IPS-NIHi11 (cell line): ENCODE measurements at regions not wholly inside any gene's neighbourhood (a gene's known extent, or its start where the extent isn't known, plus 50 kb on each side); places are given as distances from the start of the nearest gene placed in this dataset.
"Not testable (repeated sequence)": the region's sequence is repeated elsewhere in the genome, so short reads cannot be mapped to it uniquely, and the experiment has no call there.

ENCODE experiments used
- DNase-seq: peaks from one replicate; pipeline ENCODE4 v3.0.0; 2012; ENCODE audit warnings: mixed read lengths, low spot score

DNA sequence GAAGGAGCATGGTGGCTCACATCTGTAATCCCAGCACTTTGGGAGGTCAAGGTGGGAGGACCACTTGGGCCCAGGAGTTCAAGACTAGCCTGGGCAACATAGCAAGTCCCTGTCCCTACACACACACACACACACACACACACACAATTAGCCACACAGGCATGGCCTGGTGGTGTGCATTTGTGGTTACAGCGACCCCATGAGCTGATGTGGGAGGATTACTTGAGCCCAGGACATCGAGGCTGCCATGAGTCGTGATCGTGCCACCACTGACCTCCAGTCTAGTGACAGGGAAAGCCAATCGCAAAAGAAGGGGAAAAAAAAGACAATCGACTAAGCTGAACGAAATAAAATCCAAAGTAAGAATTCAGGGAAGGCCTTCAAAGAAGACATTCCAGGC, 67.9 kb downstream of the TBX3 start:
- no peak for DNase-seq

DNA sequence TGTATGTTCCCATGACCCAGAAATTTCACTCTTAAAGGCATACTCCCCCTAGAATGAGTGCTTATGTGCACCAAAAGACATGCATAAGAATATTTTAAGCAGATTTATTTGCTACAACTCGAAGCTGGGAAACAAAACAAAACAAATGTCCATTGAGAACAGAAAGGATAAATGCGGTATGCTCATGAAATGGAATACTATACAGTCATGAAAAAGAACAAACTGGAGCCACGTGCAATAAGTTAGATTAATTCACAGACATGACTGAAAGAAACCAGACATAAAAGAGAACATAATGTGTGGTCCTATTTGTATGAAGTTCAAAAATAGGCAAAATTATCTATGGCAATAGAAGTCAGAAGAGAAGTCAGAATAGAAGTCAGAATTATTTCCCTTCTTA, 69.9 kb downstream of the TBX3 start:
- no peak for DNase-seq

DNA sequence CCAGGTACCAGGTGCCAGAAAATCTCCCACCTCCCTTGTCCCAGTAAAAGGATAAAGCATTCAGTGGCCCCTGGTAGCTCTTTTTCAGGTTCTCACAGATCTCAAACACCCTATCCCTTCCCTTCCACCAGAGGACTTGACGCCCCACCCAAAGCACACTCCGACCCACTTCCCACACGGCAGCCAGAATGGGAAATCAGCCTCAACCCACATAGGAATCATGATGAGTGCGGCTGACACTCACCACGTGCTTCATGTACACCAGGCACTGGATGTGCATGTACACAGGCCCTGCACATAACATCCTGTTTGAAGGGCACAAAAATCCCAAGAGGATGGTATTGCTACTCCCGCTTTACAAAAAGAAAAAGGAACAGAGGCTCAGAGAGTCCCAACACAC, 71.9 kb downstream of the TBX3 start:
- no peak for DNase-seq

DNA sequence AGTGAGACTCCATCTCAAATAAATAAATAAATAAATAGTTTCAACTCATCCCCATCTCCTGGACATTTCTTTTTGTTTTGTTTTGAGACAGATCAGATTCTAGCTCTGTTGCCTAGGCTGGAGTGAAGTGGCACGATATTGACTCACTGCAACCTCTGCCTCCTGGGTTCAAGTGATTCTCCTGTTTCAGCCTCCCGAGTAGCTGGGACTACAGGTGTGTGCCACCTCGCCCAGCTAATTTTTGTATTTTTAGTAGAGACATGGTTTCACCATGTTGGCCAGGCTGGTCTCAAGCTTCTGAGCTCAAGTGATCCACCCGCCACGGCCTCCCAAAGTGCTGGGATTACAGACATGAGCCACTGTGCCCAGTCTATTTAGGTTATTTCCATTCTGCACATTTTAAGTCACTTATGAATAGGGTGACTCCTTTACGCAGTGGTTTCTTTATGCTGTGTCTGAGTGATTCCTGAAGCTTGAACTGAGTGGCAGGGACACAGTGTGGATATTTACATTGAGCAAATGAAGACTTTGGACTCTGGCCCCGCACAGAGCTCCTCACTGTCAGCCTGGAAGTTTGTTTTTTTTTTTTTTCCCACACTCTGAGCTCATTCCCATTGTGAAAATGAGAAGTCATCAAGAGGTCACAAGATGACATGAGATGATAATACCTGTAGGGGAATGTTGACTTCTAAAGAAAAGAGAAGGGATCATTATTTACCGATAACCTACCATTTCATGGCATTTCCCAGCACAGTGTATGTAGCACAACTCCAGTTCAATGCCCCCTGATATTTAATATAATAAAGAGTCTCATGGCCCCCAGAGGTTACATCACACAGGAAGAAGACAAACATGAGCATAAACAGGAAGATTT, 72.6 kb downstream of the TBX3 start:
- DNase-seq, result no peak

DNA sequence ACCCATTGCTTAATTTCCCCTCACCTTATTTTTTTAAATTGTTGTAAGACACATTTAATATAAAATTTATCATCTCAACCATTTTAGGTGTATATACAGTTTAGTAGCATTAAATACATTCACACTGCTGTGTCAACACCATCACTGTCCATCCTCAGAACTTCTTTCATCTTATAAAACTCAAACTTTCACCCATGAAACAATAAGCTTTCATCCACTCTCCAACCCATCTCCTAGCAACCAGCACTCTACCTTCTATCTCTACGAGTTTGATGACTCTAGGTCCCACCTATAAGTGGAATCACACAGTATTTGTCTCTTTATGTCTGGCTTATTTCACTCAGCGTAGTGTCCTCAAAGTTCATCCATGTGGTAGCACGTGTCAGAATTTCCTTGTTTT, 75.5 kb downstream of the TBX3 start:
- no peak for DNase-seq

DNA sequence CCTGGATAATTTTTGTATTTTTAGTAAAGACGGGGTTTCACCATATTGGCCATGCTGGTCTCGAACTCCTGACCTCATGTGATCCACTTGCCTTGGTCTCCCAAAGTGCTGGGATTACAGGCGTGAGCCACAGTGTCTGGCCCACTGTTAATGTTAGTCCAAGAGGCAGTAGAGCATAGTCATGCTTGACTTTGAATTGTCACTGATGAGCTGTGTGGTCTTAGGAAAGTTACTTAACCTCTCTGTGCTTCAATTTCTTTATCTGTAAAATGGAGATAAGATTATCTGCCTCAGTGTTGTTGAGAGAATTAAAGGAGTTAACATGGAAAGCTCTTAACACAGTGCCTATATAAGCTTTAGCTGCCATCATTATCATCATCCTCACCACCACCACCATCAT, 78.1 kb downstream of the TBX3 start:
- DNase-seq, result no peak

DNA sequence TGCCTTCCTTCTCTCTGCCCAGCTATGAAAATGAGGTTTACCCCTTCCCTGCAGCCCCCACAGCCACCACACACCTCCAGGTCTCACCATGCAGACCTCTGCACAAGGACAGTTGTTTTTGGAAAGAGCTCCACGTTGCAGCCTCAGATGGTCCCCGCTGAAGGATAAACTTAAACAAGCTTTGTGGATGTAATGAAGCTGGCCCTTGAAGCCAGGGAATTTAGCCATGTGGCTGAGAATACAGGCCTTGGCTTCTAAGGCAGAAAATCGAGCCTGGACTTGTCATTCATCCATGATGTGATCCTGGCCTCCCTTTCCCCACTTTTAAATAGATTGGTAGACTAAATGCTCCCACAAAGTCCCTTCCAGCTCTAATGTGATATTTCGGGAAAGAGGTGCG, 79.4 kb downstream of the TBX3 start:
- no peak for DNase-seq

DNA sequence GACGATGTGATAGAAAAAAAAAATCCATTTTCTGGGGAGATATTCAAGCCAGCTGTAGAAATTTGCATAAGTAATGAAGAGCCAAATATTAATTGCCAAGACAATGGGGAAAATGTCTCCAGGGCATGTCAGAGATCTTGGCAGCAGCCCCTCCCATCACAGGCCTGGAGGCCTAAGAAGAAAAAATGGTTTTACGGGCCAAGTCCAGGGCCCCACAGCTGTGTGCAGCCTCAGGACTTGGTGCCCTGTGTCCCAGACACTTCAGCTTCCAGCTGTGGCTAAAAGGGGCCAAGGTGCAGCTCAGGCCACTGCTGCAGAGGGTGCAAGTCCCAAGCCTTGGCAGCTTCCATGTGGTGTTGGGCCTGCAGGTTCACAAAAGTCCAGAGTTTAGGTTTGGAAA, 83.4 kb downstream of the TBX3 start:
- DNase-seq, result not testable (repeated sequence)

DNA sequence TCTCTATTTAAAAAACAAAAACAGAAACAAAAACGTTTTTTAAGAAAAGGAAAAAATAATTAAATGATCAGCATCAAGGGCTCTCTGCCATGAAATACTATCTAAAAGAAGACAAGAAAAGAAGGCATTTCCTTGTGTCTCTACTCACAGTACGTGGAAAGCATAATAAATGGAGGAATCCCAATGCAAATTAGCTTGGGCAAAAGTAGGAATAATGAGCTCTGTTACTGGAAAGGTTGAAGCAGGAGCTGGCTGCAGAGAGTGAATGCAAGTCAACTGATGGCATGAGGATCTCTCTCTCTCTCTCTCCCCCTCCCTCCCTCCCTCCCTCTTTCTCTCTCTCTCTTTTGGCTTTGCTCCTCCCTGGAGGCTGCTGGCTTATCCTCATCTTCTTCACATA, 85.9 kb downstream of the TBX3 start:
- no peak for DNase-seq

DNA sequence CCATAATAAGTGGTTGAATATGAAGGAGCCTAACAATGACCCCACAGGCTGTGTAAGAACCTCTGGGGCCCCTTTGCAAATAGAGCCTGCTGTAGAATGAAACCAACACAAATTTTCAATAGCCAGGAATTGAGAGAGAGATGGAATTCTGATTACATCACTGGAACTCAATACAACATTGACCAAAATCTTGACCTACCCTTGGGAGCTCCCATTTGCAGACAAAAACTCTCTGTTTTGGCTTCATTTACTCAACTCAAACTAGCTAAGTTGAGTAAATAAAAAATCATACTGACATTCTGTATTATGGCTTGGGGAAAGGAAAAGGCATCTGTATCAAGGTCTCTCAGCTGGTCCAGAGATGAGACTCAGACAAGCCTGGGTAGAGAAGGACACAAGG, 91.0 kb downstream of the TBX3 start:
- no peak for DNase-seq

DNA sequence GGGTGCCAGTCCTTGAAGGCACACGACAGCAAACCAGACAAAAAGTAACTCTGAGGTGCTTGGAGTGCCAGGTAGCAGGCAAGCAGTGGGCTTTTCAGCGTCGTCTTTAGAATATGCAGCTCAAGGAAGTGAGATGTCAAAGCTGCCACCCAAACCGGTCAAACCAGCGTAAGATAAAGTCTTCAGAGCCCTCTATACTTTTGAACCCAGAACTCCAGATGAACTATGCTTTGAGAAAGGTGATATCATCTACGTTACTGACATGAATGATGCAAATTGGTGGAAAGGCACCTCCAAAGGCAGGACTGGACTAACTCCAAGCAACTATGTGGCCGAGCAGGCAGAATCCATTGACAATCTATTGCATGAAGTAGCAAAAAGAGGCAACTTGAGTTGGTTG, 95.9 kb downstream of the TBX3 start:
- no peak for DNase-seq

DNA sequence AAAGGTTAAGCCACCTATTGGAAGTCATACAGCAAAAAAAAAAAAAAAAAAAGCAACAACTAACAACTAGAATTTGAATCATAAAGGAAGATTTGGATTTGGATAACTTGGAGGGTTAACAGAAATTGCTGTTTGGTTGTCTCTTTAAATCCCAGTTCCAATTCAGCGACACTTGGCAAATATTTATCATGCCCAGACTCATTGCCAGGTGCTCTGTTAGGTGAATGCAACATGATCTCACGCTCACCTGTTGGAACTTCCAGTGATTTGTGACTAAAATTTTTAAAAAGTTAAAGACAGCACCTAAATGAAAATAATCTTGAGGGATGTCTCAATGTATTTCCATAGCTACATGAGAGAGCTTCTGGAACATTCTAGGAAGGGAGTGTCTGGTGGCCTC, 103.7 kb downstream of the TBX3 start:
- no peak for DNase-seq

DNA sequence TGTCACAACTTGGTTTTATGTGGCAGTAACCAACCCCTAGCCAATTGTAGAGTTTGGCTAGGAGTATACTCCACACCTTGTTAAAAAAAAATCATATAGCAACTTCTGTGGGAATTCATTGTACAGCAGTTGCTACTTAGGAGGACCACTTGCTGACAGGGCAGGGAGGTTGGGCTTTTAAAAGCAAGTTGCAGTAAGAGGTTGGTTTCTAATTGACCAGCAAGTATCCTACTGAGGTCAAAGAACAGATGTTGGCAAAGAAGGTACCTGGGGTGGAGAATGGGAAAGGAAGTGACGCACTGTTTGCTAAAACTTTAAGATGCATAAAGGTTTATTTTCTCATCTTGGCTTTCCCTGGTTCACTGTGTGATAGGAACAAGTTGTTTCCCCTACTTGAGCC, 104.6 kb downstream of the TBX3 start:
- no peak for DNase-seq

DNA sequence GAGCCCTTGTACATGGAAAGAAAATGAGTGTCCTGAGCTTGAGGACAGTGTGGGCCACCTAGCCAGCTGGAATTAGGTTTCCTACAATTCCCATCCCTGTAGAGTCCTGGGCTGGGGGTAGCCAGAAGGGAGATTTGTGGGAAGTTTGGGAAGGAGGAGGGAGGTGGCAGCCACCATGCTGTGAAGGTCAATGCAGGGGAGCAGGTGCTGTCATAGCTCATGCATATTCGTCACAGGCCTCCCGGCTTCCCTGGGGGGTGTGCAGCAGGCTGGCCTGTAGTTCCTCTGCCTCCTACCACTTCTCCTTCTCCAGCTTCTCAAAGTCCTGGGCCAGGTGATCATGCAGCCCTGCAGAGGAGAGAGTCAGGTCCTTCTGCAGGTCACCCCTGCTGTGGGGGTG, 121.3 kb downstream of the TBX3 start:
- peak; percentile 24 for DNase-seq

DNA sequence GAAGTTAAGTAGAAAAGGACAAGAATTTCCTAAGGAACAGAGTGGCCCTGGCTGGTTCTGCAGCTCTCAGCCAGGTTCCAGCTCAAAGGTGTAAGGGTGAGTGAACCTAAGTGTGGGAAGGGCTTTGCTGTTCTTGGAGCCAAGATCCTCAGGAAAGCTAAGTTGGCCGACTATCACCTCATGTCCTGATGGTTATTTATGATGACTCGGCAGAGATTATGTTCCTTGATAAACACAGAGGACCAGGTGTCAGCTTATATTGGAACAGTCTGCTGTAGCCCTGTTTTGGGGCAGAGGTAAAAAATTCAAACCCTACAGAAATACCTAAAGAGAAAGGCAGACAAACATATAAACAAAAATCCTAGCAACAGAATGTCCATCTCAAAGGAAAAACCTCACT, 128.5 kb downstream of the TBX3 start:
- no peak for DNase-seq

DNA sequence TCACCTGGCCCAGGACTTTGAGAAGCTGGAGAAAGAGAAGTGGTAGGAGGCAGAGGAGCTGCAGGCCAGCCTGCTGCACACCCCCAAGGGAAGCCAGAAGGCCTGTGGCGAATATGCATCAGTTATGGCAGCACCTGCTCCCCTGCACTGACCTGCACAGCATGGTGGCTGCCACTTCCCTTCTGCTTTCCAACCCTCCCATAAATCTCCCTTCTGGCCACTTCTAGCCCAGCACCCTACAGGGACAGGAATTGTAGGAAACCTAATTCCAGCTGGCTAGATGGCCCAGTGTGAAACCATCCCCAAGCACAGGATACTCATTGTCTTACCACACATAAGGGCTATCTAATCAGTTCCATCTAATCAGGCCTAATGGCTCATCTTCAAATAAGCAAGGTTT, 136.3 kb downstream of the TBX3 start:
- no peak for DNase-seq

DNA sequence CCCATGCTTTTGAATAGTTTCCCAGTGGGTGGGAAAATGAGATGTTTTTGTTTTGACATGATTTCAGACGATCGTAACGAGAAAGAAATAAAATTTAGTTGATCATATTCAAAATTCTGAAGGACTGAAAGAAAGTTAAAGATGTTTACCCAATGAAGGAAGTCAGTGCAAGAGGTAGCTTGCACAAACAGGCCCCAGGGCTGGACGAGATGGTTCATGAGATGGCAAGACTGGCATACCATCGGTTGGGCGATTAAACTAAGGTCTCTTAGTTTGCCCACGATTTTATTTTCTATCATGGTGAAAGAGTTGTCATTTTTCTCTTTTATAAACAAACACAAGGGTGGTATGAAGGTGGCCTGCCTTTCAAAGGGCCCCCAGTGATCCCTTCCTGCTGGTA, 124.5 kb upstream of the TBX5 start:
- no peak for DNase-seq

DNA sequence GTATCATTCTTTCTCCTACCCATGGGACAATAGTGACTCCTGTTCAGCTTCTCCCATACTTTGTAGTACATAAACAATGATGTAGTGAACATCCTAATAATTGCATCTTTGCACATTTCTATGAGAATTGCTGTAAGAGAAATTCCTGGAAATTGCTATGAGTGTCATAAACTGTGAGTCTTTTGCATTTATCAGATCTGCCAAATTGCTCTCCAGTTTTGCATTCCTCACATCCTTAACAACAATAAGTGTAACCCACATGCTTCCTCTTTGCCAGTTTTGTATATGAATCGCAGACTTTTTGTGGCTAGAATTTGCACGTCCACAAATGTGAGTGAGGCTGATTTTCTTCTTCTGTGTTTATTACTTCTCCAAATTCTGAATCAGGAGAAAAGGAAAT, 124.0 kb upstream of the TBX5 start:
- DNase-seq, result no peak

DNA sequence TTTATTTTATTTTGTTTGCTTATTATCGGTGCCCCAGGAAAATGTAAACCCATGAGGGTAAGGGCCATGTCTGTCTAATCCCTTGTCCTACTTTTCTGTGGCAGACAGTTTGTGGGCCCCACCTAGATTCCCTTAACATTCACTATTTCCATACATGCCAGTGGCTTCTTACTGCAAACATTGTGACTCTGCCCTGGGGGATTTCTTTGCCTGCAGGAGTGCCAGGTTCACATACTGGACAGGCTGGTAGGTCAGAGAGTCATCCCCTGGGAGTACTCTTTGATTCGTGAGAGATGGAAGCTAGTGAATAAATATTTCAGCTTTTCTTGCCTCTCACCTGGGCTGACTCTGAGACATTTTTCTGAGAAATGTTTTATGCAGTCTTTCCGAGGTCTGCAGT, 122.8 kb upstream of the TBX5 start:
- no peak for DNase-seq

DNA sequence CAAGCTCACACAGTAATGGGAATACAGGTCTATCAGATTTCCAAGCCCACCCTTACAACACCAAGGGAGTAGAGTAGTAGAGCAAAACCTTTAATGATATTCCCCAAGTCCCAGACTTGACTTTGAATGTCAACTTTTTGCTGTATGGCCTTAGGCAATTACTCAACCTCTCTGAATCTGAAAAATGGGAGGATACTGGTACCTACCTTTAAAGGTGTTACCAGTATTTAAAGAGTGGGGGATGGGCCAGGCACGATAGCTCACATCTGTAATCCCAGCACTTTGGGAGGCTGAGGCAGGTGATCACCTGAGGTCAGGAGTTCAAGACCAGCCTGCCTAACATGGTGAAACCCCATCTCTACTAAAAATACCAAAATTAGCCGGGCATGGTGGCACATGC, 115.2 kb upstream of the TBX5 start:
- not testable (repeated sequence) for DNase-seq

DNA sequence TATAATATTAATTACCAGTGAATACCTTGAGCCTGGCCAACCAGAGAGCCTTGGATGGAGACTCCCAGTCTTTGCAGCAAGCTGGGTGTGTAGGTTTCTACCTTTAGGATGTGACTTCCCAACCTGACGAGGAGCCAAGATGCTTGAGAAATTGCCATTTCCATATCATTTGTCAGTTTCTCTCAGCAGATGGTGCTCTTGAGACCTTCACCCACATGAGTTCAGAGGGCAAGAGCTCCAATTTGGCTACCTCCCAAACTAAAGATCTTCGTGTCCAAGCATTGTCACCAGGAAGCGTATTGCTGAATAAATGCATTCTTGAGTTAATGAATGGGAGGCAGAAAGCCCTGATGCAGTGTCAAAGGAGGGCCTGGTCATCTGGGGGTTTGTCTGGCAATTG, 106.4 kb upstream of the TBX5 start:
- no peak for DNase-seq

DNA sequence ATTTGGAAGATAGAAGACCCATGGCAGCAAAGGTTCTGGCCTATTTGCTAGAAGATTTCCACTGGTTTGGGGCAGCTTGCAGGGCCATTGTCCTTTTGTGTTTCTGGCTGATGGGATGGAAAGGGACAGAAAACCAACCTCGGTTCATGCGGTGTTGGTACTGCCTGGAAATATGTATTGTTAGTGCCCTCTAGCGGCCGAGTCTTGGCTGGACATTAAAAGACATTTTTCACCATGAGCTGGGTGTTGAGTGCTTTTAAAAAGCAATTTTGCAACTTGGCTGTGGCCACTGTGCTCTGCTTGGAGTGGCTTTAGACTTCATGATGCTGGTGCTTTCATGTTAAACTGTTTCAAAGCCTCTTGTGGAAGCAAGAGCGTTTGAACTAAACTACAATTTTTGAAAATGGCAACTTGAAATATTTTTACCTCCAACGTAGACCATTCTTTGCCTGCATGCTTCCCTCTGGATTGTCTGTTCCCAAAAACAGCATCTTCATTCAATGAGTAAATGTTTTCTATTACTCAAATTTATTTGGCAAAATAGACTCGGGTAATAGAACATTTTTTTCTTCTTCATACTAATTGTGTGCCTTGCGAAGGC, 102.7 kb upstream of the TBX5 start:
- peak; percentile 86 for DNase-seq

DNA sequence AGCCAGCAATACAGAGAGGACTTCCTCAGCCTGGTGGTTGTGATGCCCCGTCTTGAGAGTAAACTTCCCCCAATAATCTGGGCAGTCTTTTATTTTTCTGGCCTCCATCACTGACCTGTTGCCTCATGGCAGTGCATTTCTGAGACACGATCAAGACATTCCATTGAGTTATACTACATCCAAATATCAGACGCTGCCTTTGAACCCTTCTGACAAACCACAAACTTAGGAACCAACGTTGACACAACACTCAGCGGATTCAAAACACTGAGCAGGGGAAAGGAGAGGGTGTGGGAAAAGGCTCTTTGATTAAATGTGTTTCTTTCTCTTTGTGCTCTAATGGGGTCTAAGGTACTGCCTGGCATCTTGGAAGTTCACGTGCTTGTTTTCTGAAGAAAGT, 100.7 kb upstream of the TBX5 start:
- no peak for DNase-seq

DNA sequence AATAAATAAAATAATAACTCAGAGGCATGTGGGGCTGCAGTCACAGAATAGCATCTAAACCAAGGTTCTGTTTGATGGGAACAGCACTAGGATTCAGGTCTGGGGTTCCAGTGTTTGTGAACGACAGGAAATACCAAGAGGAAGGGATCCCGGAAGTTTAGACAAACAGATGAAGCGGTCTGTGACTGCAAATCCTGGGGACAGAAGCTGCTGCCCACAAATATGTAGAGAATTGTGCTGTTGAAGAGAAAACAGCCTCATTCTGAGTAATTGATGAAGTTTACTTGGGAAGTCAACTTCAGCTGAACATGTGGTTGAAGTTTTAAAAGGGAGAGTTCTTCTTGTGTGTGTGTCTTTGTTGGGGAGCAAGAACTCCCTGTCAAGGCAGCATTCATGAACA, 98.4 kb upstream of the TBX5 start:
- DNase-seq, result no peak
